HG02852 (cell line): ENCODE measurements at regions not wholly inside any gene's neighbourhood (a gene's known extent, or its start where the extent isn't known, plus 50 kb on each side); places are given as distances from the start of the nearest gene placed in this dataset.
"Not testable (repeated sequence)": the region's sequence is repeated elsewhere in the genome, so short reads cannot be mapped to it uniquely, and the experiment has no call there.

Experiments
- ATAC-seq: cut with Tn5 transposase; IDR thresholded peaks from one replicate; pipeline ENCODE4 v1.9.1; 2021; ENCODE audit warnings: mild to moderate bottlenecking, moderate library complexity; ENCODE audit not compliant: unreplicated experiment

DNA sequence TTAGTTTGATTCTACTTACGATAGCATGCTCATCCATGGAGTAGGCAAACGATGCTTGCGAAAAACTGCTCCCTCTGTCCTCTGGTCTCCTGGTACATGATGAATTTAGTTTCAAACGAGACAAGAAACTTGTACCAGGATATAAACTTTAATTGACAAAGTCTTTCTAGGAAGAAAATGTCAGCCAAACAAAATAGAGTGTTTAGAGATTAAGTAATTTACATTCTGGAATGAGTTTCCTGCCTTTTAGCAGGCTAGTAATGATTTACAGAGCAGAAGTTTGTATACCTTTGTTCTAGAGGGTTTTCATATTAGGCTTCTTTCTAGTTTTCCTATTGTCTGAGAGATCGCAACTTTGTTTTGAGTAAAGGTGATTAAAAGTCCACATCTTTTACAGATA is 206.9 kb downstream of the RPL10L start:
- ATAC-seq, result no peak

DNA sequence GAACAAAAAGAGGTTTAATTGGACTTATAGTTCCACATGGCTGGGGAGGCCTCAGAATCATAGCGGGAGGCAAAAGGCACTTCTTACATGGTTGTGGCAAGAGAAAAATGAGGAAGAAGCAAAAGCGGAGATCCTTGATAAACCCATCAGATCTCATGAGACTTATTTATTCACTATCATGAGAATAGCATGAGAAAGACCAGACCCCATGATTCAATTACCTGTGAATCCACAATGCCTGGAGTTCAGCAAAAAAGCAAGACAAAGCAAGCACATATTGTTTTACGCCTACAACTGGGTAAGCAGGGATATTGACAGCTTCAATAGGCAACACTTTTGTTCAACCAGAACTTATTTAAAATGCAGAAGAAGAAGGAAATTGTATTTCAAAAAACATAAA is 218.2 kb downstream of the RPL10L start:
- ATAC-seq, result no peak

DNA sequence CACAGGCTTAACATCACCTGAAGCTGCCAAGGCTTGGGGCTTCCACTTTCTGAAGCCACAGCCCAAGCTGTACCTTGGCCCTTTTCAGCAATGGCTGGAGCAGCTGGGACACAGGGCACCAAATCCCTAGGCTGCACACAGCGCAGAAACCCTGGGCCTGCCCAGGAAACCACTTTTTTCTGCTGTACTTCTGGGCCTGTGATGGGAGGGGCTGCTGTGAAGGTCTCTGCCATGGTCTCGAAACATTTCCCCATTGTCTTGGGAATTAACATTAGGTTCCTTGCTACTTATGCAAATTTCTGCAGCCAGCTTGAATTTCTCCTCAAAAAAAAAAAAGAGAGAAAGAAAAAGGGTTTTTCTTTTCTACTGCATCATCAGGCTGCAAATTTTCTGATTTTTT is 219.1 kb downstream of the RPL10L start:
- no peak for ATAC-seq

DNA sequence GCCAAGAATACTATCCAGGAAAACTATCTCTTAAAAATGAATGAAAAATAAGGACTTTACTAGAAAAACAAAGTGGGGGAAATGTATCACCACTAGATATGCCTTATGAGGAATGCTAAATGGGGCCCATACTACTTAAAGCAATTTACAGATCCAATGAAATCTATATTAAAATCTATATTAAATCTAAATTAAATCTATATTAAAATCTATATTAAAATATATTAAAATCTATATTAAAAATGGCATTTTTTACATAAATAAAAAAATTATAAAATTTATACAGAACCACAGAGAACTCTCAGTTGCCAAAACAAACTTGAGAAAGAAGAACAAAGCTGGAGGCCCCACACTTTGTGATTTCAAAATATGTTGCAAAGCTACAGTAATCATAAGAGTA is 234.5 kb downstream of the RPL10L start:
- ATAC-seq, result no peak

DNA sequence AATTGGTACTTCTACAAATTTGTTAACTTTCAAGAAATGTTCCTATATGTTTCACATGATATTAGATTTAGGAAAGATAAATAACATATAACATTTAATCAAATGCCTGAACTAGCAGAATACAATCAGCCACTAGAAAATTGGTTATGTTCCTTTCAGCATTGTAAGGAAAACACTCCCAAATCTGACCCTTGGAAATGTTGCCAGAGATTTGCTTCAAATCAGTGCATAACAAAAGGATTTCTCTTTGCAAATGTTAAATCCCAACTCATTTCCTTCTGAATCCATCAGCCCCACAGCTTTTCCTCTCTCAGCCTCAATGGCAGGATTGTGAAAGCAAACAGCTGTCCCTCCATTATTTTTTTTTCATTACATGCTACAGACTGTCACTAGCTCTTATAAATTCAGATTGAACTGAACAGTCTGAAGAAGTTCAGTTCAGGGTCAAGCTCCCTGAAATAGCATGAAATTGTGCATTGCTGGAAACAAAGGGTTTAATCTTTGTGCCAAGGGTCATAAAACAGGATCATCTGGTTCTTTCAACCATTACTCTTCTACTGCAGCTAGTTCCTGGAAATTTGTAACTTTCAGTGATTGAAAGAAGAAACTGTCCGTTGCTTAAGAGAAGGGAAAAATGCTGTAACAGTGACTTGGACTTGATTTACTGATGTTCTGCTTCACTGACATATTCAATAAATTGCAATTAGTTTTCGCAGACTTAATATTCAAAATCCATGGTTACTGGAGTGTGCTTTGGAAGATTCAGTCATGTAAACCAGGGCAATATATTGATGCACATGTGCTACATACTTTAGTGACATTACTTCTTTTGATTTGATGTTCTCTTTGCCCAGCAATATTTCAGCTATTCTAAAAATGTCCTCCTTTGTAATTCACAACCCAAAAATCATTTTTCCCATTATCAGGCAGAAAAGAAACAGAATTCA is 246.4 kb downstream of the RPL10L start:
- ATAC-seq, result no peak

DNA sequence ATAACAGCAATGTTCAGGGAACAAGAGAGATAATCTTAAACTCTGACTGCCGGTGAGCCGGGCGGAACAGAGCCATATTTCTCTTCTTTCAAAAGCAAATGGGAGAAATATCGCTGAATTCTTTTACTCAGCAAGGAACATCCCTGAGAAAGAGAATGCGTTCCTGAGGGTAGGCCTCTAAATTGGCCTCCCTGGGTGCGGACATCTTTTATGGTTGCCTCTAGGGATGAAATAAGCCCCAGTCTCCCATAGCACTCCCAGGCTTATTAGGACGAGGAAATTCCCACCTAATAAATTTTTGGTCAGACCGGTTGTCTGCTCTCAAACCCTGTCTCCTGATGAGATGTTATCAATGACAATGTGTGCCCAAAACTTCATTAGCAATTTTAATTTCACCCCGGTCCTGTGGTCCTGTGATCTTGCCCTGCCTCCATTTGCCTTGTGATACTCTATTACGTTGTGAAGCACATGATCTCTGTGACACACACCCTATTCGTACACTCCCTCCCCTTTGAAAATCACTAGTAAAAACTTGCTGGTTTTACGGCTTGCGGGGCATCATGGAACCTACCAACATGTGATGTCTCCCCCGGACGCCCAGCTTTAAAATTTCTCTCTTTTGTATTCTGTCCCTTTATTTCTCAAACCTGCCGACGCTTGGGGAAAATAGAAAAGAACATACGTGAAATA is 249.4 kb downstream of the RPL10L start:
- not testable (repeated sequence) for ATAC-seq

DNA sequence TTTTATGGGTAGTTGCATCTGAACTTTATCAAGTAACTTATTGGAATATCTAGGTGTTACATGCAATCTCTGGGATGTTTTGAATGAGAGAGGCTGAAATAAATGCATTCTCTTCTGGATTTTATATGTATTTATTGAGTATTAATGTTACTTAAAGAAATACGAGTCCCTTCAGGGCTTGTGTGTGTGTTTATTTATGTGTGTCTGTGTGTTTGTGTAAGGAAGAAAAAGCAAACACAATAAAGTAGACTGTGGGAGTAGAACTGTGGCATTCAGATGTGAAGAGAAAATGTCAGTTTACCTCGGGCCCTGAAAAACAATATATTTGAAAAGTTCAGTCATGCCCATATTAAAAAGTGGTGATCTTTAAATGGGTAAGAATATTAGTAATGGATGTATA is 250.5 kb downstream of the RPL10L start:
- ATAC-seq, result no peak

DNA sequence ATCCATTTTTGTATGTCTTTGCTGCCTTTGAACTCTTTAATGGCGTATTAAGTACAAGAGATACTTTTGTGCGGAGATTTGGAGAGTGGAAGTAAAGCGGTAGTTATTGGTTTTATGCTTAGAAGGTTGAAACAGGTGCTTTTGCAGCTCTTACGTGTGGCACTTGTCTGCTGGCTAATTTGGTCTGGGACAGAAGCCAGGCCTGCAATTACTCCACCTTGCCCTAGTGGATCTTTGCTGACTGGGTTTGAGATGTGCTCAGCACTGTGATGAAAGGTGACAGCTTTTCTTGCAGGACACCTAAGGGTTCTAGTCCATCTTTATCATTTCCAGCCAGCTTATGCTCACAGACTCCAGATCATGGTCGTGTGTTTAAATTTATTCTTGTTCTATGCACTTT is 252.5 kb downstream of the RPL10L start:
- ATAC-seq, result no peak

DNA sequence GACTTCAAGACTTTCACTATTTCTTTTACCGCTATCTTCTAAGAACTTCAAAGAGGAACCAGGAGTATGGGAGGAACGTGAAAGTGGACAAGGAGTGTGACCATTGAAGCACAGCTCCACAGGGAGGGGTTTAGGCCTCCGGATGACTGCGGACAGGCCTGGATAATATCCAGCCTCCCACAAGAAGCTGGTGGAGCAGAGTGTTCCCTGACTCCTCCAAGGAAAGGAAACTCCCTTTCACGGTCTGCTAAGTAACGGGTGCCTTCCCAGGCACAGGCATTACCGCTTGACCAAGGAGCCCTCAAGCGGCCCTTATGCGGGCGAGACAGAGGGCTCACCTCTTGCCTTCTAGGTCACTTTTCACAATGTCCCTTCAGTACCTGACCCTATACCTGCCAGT is 267.0 kb downstream of the RPL10L start:
- ATAC-seq, result no peak

DNA sequence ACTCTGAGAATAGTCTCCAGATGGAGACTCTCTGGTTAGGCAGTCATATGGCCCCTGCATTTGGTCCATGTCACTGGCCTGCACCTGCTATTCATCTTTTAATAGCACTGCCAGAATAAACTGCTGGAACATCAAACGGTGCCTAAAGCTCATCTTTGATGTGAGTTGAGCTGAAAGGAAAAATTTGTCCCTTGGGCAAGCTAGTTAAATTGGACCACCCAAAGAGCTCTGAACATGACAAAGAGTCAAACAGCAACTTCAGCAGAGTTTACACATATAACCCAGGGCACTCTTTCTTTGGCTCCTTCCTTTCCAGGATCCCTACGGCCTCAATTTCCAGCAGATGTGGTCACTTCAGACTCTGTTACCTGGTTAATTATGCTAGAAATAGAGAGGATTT is 269.9 kb downstream of the RPL10L start:
- no peak for ATAC-seq

DNA sequence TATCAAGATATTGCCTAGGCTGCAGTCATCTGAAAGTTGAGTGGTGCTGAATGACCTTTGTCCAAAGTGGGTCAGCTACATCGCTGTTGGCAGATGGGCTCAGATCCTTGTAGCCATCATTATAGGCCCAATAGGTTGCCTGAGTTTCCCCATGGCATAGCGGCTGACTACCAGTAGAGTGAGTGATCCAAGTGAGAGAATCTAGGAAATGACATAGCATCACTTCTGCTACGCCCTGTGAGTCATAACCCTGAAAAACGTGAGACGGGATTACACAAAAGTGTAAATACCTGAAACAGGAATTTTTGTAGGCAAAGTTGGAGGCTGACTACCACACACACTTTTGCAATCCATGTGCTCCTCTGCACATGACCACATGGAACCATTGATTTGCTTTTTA is 273.3 kb downstream of the RPL10L start:
- no peak for ATAC-seq

DNA sequence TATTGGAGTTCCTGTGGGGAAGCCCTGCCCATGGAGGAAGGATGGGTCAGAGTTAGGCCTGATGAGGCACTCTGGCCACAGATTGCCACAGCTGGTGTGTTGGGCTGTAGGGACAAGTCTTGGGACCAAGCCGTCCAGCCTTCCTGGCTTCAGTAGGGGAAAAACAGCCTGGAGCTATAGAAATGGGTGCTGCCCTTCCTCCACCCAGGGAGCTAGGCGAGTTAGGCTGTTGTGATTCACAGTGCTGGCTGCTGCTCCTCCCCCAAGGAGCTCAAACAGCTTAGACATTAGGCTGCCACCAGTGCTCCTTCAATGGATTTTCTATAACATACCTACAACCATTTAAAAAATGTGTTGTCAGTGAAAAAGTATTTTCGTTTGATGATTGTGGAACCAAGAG is 274.3 kb downstream of the RPL10L start:
- ATAC-seq, result no peak

DNA sequence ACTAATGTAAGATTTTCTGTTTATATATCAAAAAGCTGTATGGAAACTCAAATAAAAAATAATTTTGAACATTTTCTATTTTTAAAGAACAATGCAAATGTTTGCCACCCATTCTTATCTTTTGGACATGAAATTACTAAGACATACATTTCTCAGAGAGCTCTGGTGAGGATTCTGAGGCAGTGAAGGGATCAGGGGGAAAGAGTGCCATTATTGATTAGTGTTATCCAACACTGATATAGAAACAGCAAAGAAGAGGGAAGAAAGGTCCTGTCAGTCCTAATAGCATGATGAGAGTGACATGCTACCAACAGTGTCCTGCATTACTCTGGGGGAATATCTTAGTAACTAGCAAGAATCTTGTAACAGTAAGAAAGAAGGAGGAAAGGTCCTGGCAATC is 282.2 kb downstream of the RPL10L start:
- ATAC-seq, result no peak

DNA sequence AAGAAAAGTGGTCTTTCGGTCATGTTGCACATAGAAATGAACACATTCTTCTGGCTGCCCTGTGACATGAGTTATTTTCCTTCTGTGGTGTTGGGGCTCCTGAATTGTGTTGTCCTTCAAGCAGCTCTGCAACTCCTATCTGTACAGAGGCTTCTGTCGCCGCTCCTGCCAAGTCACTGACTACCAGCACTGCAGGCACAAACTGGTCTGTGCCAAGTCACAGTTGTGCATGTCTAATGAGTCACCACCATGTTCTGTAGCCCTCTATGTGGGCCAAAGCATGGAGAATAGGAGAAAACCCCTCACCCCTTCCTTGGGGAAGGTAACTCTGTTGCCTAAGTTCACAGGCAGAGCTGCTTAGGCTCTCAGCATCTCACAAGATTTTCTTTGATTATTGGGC is 283.3 kb downstream of the RPL10L start:
- no peak for ATAC-seq

DNA sequence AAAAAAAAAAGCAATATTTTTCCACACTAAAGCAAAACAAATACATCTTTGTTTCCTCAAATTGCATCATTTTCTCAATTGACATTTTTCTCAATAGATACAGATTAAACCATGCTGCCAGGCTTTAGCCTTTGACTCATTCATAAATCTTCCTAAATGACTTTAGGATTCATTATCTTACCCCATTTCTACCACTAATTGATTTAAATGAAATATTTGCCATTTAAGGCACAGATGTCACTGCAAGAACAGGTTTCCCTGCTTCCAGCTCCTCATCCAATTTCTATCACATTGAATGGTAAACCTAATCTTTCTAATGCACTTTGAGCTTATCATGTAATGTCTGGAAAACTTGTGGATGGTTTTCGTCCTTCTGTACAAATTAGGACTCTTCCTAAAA is 298.7 kb downstream of the RPL10L start:
- no peak for ATAC-seq

DNA sequence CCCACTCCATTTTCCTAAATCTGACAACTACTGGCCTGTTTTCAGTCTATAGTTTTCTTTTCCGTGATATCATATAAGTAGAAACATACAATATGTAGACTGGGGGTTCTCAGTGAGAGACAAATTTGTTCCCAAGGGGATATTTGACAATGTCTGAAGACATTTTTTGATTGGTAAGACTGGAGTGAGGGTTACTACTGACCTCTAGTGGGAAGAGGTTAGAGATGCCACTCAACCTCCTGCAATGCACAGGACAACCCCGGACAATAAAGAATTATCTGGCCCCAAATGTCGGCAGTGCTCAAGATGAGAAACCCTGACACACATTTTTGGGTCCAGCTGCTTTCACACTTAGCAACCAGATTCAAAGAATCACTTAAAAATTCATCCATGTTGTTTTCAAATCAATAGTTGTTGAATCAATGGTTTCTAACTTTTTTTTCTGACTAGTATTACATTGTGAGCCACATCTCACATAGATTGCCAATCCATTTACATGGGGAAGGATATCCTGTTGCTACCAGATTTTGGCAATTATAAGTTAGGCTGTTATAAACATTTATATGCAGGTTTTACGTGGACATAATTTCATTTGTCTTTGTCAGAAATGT is 307.1 kb downstream of the RPL10L start:
- ATAC-seq, result peak; percentile 87

DNA sequence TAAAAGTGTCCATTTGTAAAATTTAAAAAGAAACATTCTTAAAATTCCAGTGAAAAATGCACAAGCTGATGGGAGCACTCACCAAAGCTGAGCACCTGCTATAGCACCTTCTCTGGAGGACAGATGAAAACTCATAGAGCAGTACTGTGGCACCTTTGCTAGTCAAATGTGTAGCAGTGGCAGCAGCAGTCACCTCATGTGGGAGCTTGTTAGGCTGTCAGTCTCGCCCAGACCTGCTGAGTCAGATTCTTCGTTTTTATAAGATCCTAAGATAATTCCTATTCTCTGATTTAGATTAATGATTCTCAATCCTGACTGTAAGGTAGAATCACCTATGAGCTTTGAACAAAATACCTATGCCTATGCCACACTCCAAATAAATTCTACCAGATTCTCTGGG is 325.8 kb downstream of the RPL10L start:
- ATAC-seq, result no peak

DNA sequence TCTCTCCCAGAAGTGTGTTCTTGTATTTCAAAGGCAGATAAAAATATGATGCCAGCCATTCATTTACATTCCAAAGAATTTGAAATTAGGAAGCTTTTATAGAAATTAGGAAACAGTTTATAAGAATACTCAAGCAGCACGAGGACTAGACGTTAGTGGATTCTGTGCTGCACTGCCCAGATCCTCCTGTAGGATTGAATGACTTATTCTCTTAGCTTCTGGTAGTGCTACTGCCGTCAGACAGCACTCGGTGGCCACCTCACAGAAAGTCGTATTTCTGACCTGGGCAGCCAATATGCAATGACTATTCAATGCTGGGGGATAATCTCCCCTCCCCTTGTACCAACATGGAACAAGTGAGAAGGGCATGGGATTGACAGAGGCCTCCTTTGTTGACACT is 326.4 kb downstream of the RPL10L start:
- ATAC-seq, result no peak

DNA sequence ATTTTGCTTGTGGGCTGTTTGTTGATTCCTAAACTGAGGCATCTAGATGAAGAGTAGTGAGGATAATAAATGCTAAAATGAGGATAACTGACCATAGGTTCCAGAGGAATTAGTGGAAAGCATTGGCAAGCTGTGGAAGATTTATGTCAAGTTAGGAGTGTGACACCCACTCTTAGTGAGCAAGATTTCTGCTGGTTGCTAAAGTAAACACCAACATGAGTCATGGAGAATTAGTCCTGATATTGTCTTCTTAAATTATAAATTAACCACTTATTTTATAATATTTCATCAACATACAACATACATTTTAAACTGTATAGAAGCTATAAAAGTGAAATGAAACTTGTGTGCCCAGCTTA is 328.2 kb downstream of the RPL10L start:
- no peak for ATAC-seq

DNA sequence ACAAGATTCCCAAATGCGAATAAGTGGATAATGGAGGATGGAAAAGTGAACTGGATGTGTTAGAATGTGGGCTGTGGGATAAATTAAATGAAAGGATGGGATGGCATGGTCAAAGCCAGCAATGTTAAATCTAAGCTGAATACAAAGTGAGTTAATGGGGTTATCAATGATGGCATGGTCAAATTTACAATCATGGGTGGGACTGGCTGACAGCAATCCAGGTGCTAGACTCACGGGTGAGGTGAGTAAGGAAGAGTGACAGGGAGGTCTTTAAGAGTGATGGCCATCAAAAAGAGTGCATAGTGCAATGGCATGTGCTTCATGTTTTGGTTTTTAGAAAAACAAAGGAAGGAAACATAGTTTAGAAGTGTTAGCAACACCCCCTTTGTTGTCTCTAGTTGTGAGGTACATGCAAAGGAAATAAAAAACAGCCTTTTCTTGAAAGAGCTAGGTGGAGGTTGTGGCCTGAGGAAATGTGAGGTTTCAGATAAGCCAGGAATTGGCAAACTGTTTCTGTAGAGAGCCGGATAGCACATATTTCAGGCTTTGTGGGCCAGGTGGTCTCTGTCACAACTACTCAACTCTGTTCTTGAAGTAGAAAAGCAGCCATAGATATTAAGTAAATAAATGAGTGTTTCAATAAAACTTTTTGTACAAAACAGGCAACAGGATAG is 328.7 kb downstream of the RPL10L start:
- no peak for ATAC-seq

DNA sequence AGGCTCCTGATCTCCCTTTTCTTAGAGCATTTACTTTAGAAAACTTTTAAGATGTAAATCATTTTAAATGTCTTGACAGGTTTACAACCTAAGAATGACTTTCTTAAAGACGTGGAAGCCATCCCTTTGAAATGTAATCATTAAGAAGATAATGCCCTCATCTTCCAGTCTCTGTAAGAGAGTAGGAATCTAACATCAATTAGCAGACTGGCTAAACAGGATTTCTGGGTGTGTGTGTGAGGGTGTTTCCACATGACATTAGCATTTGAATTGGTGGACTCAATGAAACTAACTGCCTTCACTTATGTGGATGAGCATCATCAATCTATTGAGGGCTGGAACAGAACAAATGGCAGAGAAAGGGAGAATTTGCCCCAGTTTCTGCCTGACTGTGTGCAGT is 329.5 kb downstream of the RPL10L start:
- no peak for ATAC-seq
